Pancreas (tissue), 10 donors: ENCODE measurements at regions not wholly inside any gene's neighbourhood (a gene's known extent, or its start where the extent isn't known, plus 50 kb on each side); places are given as distances from the start of the nearest gene placed in this dataset.

Experiments
- ATAC-seq, 4 donors: fragments of 200-7000 bp; cut with Tn5 transposase; one replicate each; pipeline versions ENCODE4 v1.8.0 to v1.9.1; 2020; ENCODE audit warnings: mild to moderate bottlenecking in 4 of 4, moderate library complexity in 4 of 4
- DNase-seq, 6 donors: peaks; one replicate each; pipeline ENCODE4 v3.0.0-alpha.2; 2020
- FAIRE-seq: peaks from 2 replicates; lab custom pipeline; 2012; peaks lifted over from hg19 to GRCh38; lab: Jason Lieb, UNC
- H3K27ac ChIP-seq, 4 donors: fragments of 200-600 bp; sonication (generic); 1 replicate in 3 of 4; 2 replicates in 1 of 4; pipeline versions ENCODE4 v1.5.0 to v1.8.0; 2020
- H3K27me3 ChIP-seq, 4 donors: fragments of 200-600 bp; one replicate each; pipeline ENCODE4 v1.8.0; 2021
- H3K36me3 ChIP-seq, 3 donors: fragments of 200-600 bp; sonication (generic) in 1 of 3; one replicate each; pipeline versions ENCODE4 v1.5.0 to v1.8.0; 2020 to 2021
- H3K4me1 ChIP-seq, 3 donors: fragments of 200-600 bp; one replicate each; pipeline ENCODE4 v1.8.0; 2021
- H3K4me3 ChIP-seq, 4 donors: fragments of 200-600 bp; sonication (generic) in 2 of 4; one replicate each; pipeline versions ENCODE4 v1.5.0 to v1.8.0; 2020 to 2021
- H3K9me3 ChIP-seq, 4 donors: fragments of 200-600 bp; one replicate each; pipeline ENCODE4 v1.8.0; 2021
- WGBS, 2 donors: extraction: QIAGEN DNeasy Blood & Tissue Kit; methylation state at CpG; one replicate each; pipeline ENCODE4 v1.1.7; 2013; 5-methylcytosine and 5-hydroxymethylcytosine counted together
- intact Hi-C, 3 donors: fragments of 100-400 bp; cut with DNase I; formaldehyde crosslinking; loops; one replicate each; pipeline versions ENCODE4 v1.11.1 to v1.14.2; 2022
- TF ChIP-seq, protein P1 (sequence below), 4 donors: fragments of 200-600 bp; sonication (generic) in 3 of 4; IDR thresholded peaks; one replicate each; pipeline versions ENCODE4 v1.5.0 to v1.8.0; 2021; ENCODE audit warnings: antibody characterized with exemption in 4 of 4
- donor health status: healthy with polysubstance abuse.
- donor health status: DM: no; HTN: no; CAD: no; lungs with moderate emphysema.
- donor health status: DM: no; HTN: no; CAD: no.
- donor health status: control.
- donor health status: control.
- donor health status: Bipolar disorder and iron deficiency.
- donor health status: DM: yes; HTN: yes; CAD: no.
- donor health status: DM: no; HTN: no; CAD: no.
- donor health status: DM: no; HTN: no; CAD: no.
- donor health status: DM: yes; HTN: yes; CAD: no.

DNA sequence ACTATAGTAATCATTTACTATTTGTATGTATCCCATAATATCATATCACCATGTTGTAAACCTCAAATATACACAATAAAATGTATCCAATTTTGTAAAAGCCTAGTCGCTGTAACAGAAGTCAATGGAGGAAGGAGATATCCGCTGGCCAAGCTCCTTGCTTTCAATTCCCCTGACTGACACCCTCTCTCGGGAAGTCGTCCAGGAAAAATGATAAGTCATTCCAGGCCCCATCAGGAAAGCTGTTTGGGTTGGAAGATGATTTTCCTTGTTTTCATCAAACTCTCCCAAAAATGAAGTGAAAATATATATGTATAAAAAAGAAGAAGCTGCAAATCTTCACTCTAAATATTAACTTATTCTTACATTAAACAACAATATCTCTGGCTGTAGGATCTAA, 52.2 kb upstream of the GABRB2 start:
- Histone ChIP-seq H3K4me3 (no peak overlapping the region), H3K27ac (no peak overlapping the region), H3K36me3 (no peaks in the 10 kb centered on the region), H3K9me3 (no peaks in the 10 kb centered on the region), H3K4me1 (no peaks in the 10 kb centered on the region), H3K27me3 (no peaks in the 10 kb centered on the region)
- 71 to 82% methylated on average over 4 of the region's 4 CpGs for WGBS, 2 donors
- intact Hi-C loops = no loop called here
- DNase-seq (no peak), ATAC-seq (no peak), FAIRE-seq (no peak)
- TF ChIP-seq, protein P1, sequence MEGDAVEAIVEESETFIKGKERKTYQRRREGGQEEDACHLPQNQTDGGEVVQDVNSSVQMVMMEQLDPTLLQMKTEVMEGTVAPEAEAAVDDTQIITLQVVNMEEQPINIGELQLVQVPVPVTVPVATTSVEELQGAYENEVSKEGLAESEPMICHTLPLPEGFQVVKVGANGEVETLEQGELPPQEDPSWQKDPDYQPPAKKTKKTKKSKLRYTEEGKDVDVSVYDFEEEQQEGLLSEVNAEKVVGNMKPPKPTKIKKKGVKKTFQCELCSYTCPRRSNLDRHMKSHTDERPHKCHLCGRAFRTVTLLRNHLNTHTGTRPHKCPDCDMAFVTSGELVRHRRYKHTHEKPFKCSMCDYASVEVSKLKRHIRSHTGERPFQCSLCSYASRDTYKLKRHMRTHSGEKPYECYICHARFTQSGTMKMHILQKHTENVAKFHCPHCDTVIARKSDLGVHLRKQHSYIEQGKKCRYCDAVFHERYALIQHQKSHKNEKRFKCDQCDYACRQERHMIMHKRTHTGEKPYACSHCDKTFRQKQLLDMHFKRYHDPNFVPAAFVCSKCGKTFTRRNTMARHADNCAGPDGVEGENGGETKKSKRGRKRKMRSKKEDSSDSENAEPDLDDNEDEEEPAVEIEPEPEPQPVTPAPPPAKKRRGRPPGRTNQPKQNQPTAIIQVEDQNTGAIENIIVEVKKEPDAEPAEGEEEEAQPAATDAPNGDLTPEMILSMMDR (IDR thresholded peaks at IDR 0.05) = no peak
